ENCODE measurements at regions not wholly inside any gene's neighbourhood (a gene's known extent, or its start where the extent isn't known, plus 50 kb on each side); places are given as distances from the start of the nearest gene placed in this dataset.

GRCh38 chr3:6577584-6577983 is 283.3 kb upstream of the GRM7 start (continued):
- TF ChIP-seq ZNF511 (CRISPR knock-in tag; IDR thresholded peaks at IDR 0.05) (no peak), PHB (CRISPR knock-in tag; IDR thresholded peaks at IDR 0.05) (no peak), ZKSCAN1 (IDR thresholded peaks at IDR 0.05; ENCODE audit: low read depth, low read length) (no peak), NFIC (IDR thresholded peaks at IDR 0.05) (no peak), VEZF1 (CRISPR knock-in tag; IDR thresholded peaks at IDR 0.05) (no peak), ZNF609 (CRISPR knock-in tag; IDR thresholded peaks at IDR 0.05; ENCODE audit: borderline replicate concordance) (no peak), IRF2 (CRISPR knock-in tag; IDR thresholded peaks at IDR 0.05) (no peak), MBD1 (CRISPR knock-in tag; IDR thresholded peaks at IDR 0.05) (no peak)
